HL-60 (cell line): ENCODE measurements at regions not wholly inside any gene's neighbourhood (a gene's known extent, or its start where the extent isn't known, plus 50 kb on each side); places are given as distances from the start of the nearest gene placed in this dataset.

ENCODE experiments used
- POLR2AphosphoS5 ChIP-seq: IDR thresholded peaks from 2 replicates; pipeline ENCODE4 v1.6.1; 2012; ENCODE audit warnings: low read depth
- SPI1 ChIP-seq: IDR thresholded peaks from 2 replicates; pipeline ENCODE4 v1.6.1; 2012; ENCODE audit warnings: low read depth, mild to moderate bottlenecking, borderline replicate concordance
- TF ChIP-seq, protein P1 (sequence below): IDR thresholded peaks from one replicate; pipeline ENCODE4 v1.5.1; 2011; ENCODE audit warnings: low read length, control low read depth, inconsistent platforms; ENCODE audit not compliant: insufficient read depth
- TF ChIP-seq, protein P2 (sequence below): IDR thresholded peaks from 2 replicates; pipeline ENCODE4 v1.6.1; 2012; ENCODE audit warnings: low read depth; ENCODE audit not compliant: insufficient replicate concordance

DNA sequence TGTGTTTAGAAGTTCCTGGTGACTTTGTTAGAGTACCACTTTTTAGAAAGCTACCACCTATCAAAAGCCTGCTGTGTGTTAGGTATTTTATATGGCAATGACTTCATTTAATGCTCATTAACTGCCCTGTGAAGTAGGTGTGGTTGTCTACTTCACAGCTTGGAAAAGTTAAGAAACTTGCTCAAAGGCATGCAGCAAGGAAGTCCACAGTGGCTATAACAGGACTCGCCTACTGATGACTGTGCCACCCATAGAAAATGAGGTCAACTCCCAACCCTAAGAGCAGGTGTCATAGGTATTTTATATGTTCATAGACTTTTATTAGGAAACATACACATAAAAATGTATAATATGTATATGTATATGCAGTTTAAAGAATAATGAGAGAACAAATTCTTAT, 125.2 kb upstream of the PAX6 start:
- TF ChIP-seq, protein P1, sequence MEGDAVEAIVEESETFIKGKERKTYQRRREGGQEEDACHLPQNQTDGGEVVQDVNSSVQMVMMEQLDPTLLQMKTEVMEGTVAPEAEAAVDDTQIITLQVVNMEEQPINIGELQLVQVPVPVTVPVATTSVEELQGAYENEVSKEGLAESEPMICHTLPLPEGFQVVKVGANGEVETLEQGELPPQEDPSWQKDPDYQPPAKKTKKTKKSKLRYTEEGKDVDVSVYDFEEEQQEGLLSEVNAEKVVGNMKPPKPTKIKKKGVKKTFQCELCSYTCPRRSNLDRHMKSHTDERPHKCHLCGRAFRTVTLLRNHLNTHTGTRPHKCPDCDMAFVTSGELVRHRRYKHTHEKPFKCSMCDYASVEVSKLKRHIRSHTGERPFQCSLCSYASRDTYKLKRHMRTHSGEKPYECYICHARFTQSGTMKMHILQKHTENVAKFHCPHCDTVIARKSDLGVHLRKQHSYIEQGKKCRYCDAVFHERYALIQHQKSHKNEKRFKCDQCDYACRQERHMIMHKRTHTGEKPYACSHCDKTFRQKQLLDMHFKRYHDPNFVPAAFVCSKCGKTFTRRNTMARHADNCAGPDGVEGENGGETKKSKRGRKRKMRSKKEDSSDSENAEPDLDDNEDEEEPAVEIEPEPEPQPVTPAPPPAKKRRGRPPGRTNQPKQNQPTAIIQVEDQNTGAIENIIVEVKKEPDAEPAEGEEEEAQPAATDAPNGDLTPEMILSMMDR, result no peak
- TF ChIP-seq, protein P2, sequence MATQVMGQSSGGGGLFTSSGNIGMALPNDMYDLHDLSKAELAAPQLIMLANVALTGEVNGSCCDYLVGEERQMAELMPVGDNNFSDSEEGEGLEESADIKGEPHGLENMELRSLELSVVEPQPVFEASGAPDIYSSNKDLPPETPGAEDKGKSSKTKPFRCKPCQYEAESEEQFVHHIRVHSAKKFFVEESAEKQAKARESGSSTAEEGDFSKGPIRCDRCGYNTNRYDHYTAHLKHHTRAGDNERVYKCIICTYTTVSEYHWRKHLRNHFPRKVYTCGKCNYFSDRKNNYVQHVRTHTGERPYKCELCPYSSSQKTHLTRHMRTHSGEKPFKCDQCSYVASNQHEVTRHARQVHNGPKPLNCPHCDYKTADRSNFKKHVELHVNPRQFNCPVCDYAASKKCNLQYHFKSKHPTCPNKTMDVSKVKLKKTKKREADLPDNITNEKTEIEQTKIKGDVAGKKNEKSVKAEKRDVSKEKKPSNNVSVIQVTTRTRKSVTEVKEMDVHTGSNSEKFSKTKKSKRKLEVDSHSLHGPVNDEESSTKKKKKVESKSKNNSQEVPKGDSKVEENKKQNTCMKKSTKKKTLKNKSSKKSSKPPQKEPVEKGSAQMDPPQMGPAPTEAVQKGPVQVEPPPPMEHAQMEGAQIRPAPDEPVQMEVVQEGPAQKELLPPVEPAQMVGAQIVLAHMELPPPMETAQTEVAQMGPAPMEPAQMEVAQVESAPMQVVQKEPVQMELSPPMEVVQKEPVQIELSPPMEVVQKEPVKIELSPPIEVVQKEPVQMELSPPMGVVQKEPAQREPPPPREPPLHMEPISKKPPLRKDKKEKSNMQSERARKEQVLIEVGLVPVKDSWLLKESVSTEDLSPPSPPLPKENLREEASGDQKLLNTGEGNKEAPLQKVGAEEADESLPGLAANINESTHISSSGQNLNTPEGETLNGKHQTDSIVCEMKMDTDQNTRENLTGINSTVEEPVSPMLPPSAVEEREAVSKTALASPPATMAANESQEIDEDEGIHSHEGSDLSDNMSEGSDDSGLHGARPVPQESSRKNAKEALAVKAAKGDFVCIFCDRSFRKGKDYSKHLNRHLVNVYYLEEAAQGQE, result no peak
- TF ChIP-seq POLR2AphosphoS5 (no peak), SPI1 (no peak)
